ENCODE measurements at regions not wholly inside any gene's neighbourhood (a gene's known extent, or its start where the extent isn't known, plus 50 kb on each side); places are given as distances from the start of the nearest gene placed in this dataset.

DNA sequence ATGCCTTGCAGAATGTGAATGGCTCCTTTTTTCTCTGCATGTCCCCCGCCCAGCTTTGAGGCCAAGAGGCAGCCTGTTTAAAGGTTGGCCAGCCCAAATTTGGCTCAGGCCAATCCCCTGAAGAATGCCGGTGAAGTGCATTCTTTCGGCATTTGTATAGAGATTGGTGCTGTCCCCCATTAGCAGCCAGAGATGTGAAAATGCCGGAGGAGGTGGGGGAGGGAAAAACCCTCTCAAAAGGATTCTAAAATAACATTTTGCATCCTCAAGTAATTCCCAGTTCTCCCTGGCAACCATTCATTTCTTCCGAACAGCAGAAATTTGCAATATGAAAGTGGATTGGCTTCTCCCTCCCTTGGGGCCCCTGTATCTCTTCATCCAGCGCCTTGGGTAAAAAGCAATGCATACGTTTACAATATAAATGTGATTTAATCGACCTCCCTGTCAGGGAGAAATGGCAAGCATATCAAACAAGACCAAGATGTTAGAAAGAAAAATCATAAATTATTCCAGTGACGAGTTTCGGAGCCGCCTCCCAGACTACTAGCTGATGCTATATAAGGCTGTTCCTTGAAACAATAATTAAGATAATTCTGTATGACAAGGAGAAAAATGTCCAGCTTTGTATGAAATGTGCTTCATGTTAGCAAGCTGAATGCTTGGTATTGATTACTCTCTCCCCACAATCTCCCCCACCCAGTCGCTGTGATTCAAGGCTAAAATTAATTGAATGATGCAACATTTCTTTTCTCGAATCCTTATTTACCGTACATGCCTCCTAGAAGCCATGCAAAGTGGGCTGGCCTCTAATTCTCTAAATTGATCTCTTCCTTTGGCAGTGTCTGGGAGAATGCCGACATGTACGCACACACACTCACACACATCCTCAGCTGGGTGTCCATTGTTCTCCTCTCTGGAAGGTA lies 323.7 kb downstream of the RPS24 start:
- DNase-seq (ENCODE audit: extremely low read depth, low read depth, low spot score): no peak

DNA sequence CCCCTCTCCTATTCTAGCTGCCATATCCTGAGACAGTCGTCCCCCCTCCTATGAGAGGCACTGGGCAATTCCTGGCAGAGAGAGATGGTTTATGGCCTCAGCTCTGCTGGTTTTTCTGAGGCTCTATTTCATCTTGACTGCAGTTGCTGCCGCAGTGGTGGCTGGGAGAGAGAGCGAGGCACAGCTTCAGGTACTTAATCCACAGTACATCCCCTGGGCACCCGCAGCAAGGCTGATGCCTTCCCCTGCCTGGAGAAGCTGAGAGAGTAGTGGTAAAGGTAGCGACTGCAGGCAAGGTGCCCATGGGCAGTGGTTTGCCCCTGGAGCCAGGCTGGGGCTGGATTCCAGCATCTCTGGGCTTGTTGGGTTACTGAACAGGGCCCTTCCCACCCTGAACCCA lies 324.7 kb downstream of the RPS24 start:
- no peak for DNase-seq (ENCODE audit: extremely low read depth, low read depth, low spot score)

DNA sequence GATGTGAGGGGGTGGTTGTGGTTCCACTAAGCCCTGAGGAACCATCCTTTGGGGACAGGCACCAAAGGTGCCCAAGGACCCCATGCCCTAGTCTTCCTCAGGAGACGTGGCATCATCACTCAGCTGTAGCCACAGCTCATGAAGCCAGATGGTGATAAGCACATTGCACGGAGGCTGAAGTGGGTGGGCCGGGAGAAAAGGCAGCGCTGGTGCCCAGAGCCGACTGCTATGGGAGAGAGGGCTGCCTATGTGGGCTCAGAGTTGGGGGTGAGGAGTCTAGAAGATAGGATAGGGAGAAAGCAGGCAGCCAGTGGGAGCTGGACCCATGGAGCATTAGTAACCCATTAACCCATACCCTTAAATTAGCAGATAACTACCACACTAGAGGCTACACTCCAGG lies 325.3 kb downstream of the RPS24 start:
- no peak for DNase-seq (ENCODE audit: extremely low read depth, low read depth, low spot score)

DNA sequence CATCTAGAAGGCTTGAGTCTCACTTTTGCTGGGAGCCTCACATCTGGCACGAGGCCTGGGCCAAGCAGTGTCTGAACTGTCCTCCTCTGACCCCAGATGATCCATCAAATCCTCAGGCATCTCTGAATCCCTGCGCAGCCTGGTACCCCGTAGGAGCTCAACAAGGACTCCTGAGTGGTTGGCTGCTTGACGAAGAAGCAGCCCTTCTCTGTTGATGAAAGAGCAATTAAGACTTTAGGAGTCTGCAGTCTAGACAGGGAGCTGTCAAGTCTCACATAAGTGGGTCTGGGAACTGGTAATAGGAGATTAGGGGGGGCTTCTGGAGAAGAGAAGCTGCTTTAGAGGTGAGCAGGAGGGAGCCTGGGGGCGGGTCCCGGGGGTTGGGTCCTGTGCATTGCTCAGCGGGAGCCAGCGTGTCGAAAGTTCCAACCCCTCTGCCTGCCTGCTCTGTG lies 326.0 kb downstream of the RPS24 start:
- DNase-seq (ENCODE audit: extremely low read depth, low read depth, low spot score): no peak

DNA sequence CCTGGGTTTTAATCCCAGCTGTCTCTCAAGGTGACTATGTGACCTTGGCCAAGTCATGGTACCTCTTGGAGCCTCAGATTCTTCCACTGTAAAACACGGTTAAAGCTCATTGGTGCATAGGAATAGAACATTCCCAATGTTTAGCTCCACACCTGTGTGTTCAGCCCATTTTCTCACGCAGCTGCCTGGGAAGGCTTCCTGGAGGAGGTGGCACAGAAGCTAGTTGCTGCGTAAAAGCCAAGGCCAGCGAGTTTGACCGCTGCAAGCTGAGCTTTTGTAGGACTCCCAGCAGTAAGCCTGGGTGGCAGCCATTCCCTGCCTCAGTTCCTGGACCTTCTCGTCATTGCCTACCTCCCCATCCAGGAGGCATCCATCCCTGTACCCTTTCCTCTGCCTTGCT lies 326.6 kb downstream of the RPS24 start:
- DNase-seq (ENCODE audit: extremely low read depth, low read depth, low spot score): no peak

DNA sequence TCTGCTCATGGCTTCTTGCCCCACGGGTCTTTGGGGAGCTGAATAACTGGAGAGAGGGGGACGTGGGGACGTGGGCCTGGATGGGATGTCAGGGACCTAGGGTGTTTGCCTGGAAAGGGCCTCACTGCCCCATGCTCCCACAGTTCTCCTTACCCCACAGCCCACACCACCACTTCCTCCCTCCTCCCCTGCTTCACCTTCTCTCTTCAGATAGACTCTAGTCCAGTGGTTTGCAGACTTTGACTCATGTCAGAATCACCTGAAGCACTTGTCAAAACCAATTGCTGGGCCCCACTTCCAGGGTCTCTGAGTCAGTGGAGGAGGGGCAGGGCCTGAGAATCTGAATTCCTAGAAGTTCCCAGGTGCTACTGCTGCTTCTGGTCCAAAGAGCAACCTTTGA lies 327.4 kb downstream of the RPS24 start:
- no peak for DNase-seq (ENCODE audit: extremely low read depth, low read depth, low spot score)

DNA sequence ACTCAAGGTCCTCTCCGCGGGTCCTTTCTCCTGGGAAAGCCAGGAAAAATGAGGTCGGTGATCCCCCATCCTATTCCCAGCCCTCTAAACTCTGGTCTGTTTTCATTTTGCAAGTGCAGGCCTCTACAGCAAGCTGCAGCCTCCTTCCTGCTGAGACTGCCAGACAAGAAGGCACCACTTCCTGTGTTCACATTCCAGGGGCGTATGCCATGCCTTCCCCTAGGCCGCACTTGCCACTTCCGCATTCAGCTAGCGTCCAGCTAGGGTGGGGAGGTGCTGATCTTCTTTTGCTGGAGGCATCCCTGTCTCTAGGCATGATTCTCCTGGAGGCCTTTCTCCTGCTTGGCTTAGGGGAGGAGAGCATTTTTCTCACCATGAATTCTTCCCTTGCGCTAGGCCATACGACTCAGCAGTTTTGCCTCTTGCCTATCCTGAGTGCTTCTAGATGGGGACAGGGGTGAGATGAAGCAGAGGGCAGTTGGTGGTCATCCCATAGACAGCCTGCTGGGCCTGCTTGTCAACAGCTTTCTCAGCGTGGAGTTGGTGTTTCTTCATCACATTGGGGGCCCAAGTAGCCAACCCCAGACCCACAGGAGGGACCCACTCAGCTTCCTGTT lies 328.9 kb downstream of the RPS24 start:
- DNase-seq (ENCODE audit: extremely low read depth, low read depth, low spot score): no peak

DNA sequence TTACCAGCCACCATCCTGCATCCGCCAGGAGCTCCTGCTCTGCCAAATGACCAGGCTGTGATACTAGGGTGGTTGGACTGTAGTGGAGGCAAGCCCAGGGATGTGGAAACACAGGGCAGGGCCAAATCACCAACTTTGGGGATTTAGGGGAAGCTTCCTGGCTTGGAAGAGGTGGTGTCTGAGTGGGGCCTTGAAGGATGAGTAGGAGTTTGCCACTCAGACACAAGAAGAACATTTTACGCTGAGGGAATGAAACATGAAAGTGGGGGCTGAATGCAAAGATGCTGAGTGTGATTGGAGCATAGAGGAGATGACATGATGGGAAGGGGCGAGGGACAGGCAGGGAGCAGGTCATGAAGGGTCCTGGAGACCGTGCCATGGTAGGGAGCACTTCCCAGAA lies 329.5 kb downstream of the RPS24 start:
- DNase-seq (ENCODE audit: extremely low read depth, low read depth, low spot score): no peak

DNA sequence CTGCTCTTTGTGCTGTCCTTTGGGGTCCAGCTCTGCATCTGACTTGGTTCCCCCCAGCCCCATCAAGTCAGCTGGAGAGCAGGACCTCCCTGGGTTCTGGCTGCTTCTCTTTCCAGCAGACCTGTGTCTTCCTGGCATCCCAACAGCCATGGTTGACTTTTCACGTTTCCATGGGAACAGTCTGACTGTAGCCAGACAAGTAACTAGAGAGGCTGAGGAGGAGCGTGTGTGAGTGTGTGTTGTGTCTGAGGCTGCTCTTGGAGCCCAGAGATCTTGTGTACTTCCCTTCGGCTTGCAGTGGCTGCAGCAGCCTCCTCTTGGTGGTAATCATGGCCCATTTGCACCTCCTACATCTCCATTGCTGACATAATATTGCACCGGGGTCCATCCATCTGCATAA lies 332.0 kb downstream of the RPS24 start:
- DNase-seq (ENCODE audit: extremely low read depth, low read depth, low spot score): no peak

DNA sequence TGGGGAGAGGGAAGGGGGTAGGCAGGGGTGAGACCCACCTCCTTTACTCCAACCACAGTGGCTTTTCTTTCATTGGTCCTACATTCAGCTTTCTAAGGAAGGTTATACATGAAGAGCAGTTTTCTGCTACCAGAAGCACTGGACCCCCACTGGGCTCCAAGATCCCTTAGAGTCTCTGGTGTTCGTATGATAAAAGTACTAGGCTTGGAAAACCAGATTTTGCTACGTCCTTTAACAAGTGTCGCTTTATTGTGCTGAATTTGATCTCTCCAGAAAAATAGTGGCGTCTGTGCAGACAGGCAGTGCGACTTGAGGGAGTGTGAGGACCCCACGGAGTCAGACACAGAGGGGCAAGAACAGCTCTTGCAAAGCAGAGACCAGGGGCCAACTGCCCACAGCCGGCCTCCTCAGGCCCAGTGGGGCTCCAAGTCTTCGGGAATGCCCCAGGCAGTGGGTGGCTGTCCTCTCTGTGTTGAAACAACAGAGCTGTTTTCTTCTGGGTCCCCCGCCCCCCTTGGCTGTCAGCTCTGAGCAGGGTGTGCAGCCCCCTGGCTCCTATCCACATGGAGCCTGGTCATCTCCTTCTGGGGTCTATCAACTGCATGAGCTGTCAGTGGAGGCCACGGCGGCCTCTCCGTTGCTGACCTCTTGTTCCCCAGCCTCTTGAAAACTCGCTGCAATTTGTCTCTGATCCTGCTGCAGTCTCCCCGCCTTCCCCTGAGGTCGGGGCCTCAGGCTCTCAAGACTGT lies 333.2 kb downstream of the RPS24 start:
- no peak for DNase-seq (ENCODE audit: extremely low read depth, low read depth, low spot score)

DNA sequence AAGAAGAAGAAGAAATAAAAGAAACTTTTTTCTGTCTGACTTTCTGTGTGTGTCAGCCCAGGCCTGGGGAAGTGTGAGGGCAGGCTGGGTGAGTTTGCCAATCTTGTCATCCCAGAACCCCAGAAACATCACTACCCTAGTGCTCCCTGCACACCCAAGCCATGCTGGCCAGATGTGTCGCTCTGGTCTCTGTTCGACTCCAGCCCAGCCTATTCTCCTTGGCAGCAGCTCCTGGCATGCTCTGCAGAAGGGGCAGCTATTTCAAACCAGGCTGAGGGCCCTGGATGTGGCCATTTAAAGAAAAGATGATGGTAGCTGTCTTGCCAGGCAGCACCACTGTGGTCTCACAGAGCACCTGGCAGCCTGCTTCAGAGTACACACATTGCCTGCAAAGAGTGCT lies 334.1 kb downstream of the RPS24 start:
- no peak for DNase-seq (ENCODE audit: extremely low read depth, low read depth, low spot score)

DNA sequence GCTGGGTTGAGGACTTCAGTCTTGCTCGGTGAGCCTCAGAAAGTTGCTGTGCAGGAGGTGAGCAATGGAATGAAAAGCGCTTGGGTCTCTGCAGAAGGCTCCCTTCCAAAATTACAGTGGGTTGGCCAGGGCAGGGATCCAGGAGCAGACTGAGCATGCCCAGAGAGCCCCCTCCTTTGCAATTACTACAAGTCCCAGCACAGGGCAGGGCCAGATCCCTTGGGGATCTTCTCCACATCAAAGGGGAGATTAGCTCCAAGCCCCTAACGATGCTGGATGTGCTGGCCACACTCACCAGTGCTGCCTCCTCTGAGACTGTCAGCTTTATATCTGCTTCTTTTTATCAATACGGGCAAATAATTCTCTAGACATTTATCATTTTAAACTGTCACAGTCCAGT lies 337.5 kb downstream of the RPS24 start:
- no peak for DNase-seq (ENCODE audit: extremely low read depth, low read depth, low spot score)

DNA sequence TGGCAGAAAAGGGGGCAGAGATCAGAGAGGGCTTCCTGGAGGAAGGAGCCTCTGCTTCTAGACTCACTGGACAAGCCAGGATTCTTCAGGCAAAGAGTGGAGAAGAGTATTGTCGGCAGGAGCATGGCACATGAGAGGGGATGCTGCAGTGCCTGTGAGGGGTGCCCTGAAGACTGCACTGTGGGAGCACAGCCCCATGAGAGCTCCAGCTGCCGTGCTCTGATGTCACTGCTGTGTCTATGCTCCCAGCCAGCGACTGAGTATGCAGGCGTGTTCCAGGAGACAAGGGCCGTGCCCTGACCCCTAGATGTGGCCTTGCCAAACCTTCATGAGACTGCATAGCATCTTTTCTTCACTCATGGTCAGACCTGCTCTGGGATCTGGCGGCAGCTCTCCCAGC lies 339.1 kb downstream of the RPS24 start:
- no peak for DNase-seq (ENCODE audit: extremely low read depth, low read depth, low spot score)

DNA sequence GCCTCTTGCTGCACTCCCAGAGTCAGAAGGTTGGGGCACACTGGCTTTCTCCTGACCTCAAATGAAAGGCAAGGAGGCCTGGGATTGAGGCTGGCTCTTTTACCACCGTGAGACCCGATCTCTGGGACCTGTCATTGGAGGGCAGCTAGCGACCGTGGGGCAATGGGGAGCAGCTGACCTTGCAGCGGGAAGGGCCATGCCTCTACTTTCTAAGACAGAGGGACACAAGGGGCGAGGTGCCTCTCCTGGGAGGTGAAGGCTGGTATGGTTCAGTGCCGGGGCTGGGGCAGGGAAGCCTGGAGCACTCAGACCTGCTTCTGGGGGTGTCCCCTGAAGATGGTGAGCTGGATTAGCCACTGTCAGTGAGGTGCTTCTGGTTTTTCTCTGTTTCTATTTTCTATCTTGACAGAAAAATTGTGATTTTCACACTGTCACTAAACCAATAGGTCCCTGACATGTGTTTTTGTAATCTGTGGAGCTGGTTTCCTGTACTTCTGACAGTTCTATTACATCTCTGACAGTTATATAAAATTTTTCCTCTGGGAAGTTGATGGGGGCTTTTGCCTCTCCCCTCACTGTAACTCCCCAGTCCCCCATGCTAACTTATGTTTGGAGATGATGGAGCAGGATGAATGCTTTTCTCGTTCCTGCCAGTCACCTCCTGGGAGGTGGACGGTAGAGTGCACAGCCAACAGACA lies 340.8 kb downstream of the RPS24 start:
- DNase-seq (ENCODE audit: extremely low read depth, low read depth, low spot score): no peak

DNA sequence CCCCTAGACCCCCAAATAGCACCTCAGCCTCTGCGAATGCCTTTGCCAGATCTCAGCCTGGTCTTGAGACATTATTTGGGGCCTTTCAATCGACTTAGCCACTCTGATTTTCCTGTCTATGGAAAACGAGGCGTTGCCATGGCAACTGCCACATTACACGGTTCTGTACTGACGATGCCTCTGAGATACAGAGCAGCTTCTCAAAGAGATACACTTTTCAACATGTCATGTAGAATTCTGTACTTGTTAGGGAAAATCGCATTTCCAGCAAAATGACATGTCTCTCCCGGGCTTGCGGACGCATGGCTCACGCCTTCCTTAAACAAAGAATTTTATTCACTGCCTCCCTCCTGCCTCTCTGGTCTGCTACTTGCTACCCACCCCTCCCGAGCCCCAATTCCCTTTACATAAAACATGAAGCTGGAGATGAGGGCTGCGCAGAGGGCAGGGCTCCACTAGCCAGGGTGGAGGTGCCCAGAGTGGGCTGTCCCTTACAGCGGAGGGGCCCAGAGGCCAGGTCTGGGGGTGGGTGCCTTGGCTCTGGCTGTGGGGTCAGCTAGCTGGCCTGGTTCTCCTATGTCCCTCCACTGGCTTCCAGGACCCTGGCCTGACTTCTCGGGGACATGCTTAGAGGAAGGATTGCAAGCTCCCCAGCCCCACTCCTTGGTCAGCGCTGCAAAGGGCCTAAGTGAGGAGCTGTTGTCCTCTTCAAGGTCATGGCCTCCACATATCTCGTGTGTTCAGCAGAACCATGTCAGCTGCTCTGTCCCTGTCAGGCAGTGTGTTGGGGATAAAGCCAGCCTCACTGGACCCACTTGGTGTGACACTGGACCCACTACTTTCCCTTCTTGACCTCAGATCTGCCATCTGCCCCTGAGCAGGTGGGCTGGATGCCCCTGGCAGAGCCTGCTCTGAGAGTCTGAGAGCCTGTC lies 342.5 kb downstream of the RPS24 start:
- no peak for DNase-seq (ENCODE audit: extremely low read depth, low read depth, low spot score)

DNA sequence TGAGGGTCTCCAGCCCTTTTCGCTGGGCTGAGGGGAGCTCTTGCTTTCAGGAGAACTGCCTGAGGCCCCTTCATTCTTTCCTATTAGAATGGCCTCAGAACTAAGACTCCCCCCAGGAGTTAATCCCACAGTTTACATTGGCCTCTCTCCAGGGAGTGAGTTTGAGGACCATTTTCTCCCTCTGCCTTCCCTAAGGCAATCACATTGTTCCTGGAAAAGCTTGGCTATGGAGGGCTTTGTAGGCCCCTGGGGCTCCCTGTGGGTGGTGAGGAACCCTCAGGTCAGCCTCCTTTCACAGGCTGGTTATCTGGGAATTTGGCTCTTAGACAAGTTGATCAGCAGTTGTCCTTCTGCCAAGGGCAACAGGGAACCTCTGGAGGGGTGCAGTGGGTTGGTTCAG lies 343.7 kb downstream of the RPS24 start:
- DNase-seq (ENCODE audit: extremely low read depth, low read depth, low spot score): no peak

DNA sequence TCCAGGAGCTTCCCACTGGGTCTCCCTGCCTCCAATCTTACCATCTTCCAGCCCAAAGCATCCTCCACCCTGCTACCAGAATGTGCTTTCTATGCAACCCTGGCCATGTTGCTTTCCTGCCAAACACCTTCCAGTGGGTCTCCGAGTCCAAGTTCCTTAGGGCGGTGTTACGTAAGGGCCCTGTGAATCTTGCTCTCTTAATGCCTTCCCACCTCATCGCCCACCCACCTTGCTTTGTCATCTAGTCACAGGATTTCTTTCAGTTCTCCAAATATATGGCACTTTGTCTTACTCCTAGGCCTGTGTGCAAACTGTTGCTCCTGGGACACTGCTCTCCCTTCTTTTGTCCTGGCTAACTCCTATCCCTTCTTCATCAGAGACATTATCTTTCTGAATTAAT lies 344.5 kb downstream of the RPS24 start:
- DNase-seq (ENCODE audit: extremely low read depth, low read depth, low spot score): no peak

DNA sequence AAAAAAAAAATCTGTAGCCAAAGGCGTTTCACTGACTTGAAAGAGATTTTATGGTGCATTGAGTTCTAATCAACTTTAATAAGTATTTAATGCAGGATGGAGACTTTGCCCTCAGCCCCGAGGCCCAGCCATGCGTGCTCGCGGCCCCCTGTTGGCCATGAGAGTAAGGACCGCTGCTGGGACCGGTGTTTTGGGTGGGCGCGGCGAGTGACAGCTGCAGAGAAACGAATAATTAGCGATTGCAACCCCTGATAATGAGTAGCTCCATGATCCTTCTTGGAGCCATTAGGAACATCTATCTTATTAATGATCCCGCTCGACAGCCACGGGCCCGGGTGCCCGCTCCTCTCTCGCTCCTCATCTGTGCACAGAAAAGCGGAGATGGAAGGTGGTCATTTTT lies 347.4 kb downstream of the RPS24 start:
- DNase-seq (ENCODE audit: extremely low read depth, low read depth, low spot score): no peak

DNA sequence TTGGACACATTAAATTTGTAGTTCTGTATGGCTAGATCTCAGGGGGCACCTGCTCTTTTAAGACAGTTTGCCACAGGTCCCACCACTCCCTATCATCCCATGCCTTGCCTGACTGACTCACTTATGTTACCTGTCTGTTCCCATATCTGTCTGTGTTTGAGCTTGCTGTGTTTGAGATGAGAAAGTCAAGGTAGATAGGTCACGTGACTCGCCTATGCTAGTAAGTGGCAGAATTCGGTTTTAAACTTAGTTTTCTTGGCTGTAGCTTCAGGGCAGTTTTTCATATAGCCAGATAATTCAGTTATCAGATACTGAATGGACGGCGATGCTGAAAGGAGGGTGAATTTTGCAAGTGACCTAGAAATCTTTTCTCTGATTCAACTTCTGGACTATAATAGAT lies 348.4 kb downstream of the RPS24 start:
- no peak for DNase-seq (ENCODE audit: extremely low read depth, low read depth, low spot score)

DNA sequence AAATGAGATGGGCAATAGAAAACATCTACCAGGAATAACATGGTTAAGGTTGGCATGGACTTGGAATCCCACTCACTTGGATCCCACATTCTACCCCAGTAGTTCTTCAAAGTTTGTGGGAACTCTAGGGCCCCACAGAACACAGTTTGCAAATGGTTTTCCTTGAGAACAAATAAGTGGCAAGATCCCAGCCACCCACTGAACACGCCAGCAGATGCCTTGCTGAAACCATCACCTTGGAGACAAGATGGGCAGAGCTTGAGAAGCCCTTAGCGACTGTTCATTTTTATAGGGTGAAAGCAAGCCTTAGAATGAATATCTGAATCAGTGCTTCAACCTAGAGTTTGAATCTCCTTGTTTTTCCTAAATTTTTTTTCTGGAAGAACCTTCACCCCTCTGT lies 349.1 kb downstream of the RPS24 start:
- no peak for DNase-seq (ENCODE audit: extremely low read depth, low read depth, low spot score)
